Gastroesophageal sphincter (tissue), 3 donors: ENCODE measurements at regions not wholly inside any gene's neighbourhood (a gene's known extent, or its start where the extent isn't known, plus 50 kb on each side); places are given as distances from the start of the nearest gene placed in this dataset.

Experiments used
- CTCF ChIP-seq, 4 experiments: fragments of 200-600 bp in 2 of 4; fragments of 450-650 bp in 2 of 4; sonication (generic) in 1 of 4; IDR thresholded peaks; one replicate each; pipeline ENCODE4 v1.5.1; 2017 to 2019; ENCODE audit warnings: antibody characterized with exemption in 4 of 4, mild to moderate bottlenecking in 2 of 4, moderate library complexity in 2 of 4
- EP300 ChIP-seq: sonication (generic); formaldehyde crosslinking; IDR thresholded peaks from one replicate; pipeline ENCODE4 v1.6.1; 2017; ENCODE audit warnings: antibody characterized with exemption, mild to moderate bottlenecking
- POLR2A ChIP-seq, 2 donors: fragments of 450-650 bp; IDR thresholded peaks; one replicate each; pipeline ENCODE4 v1.6.1; 2017; ENCODE audit warnings: antibody characterized with exemption in 2 of 2, mild to moderate bottlenecking in 2 of 2, moderate library complexity in 1 of 2
- POLR2AphosphoS5 ChIP-seq: sonication (generic); formaldehyde crosslinking; IDR thresholded peaks from one replicate; pipeline ENCODE4 v1.6.1; 2017; ENCODE audit warnings: antibody characterized with exemption

GRCh38 chr3:86648087-86648486, 342.9 kb downstream of the VGLL3 start:
- TF ChIP-seq CTCF (IDR thresholded peaks at IDR 0.05) (no peak), POLR2A (IDR thresholded peaks at IDR 0.05) (no peak), EP300 (no peak), POLR2AphosphoS5 (no peak)
